ENCODE measurements at regions not wholly inside any gene's neighbourhood (a gene's known extent, or its start where the extent isn't known, plus 50 kb on each side); places are given as distances from the start of the nearest gene placed in this dataset.

- H3K4me3 ChIP-seq: no peak overlapping the region
- DNase-seq (ENCODE audit: low spot score): no peak
Observed at GRCh38 chr20:23149623-23150279, 63.6 kb upstream of the CD93 start.

GRCh38 chr20:23148731-23149570 is 62.8 kb upstream of the CD93 start:
- no peak for ATAC-seq
- H3K27me3 Mint-ChIP-seq (ENCODE audit: insufficient read depth, low read depth, poor library complexity): peaks cover 5% of the 10 kb centered on the region
- no peak overlapping the region for H3K4me2 ChIP-seq
- TF ChIP-seq ZNF114 (CRISPR knock-in tag; IDR thresholded peaks at IDR 0.05) (no peak), REST (IDR thresholded peaks at IDR 0.05; ENCODE audit: unreplicated experiment) (no peak), STAT1 (IDR thresholded peaks at IDR 0.05; ENCODE audit: unreplicated experiment) (no peak), ZNF331 (CRISPR knock-in tag; IDR thresholded peaks at IDR 0.05; ENCODE audit: low read depth) (no peak), EZH2 (IDR thresholded peaks at IDR 0.05; ENCODE audit: low read depth, unreplicated experiment) (no peak), JUNB (IDR thresholded peaks at IDR 0.05; ENCODE audit: unreplicated experiment) (no peak), ETS1 (IDR thresholded peaks at IDR 0.05) (no peak), CREB1 (CRISPR knock-in tag; IDR thresholded peaks at IDR 0.05; ENCODE audit: low read depth) (no peak)

More at GRCh38 chr20:23149623-23150279, 63.6 kb upstream of the CD93 start:
- Histone ChIP-seq H3K9me2 (ENCODE audit: insufficient read depth) (no peaks in the 10 kb centered on the region), H3K27ac (ENCODE audit: low read depth) (no peak overlapping the region), H2AFZ (no peak overlapping the region), H4K20me1 (replicated peaks; ENCODE audit: insufficient read depth) (no peaks in the 10 kb centered on the region), H3K4me2 (no peak overlapping the region), H3F3A (replicated peaks; ENCODE audit: low read depth) (no peaks in the 10 kb centered on the region), H3K27me3 (ENCODE audit: insufficient read depth) (no peaks in the 10 kb centered on the region), H3K4me1 (ENCODE audit: insufficient read depth) (no peaks in the 10 kb centered on the region), H3K79me2 (replicated peaks; ENCODE audit: insufficient read depth) (no peaks in the 10 kb centered on the region), H3K36me3 (ENCODE audit: insufficient read depth) (no peaks in the 10 kb centered on the region)
- peaks cover 3% of the 10 kb centered on the region; the same call in 2 of the 3 replicates for H3K9me3 Mint-ChIP-seq
- peaks cover 9% of the 10 kb centered on the region for H3K4me1 Mint-ChIP-seq
- no peak for ATAC-seq
- H3K27ac Mint-ChIP-seq: no peak overlapping the region
- H3K27me3 Mint-ChIP-seq (ENCODE audit: insufficient read depth, low read depth, poor library complexity): peaks cover 7% of the 10 kb centered on the region
- no peak for TF ChIP-seq POLR2AphosphoS5 (IDR thresholded peaks at IDR 0.05; ENCODE audit: low read depth)
- TF ChIP-seq JUNB (IDR thresholded peaks at IDR 0.05; ENCODE audit: unreplicated experiment): no peak
- no peak for TF ChIP-seq EZH2phosphoT487 (IDR thresholded peaks at IDR 0.05; ENCODE audit: unreplicated experiment)
- no peak overlapping the region for H3K4me3 Mint-ChIP-seq
- no peaks in the 10 kb centered on the region for H3K36me3 Mint-ChIP-seq (ENCODE audit: low read depth)

More at GRCh38 chr20:23148731-23149570, 62.8 kb upstream of the CD93 start:
- Histone ChIP-seq H3K27me3 (ENCODE audit: insufficient read depth) (no peaks in the 10 kb centered on the region), H4K20me1 (replicated peaks; ENCODE audit: insufficient read depth) (no peaks in the 10 kb centered on the region), H3K9me2 (ENCODE audit: insufficient read depth) (no peaks in the 10 kb centered on the region), H3K36me3 (ENCODE audit: insufficient read depth) (no peaks in the 10 kb centered on the region), H3K27ac (ENCODE audit: low read depth) (no peak overlapping the region), H3F3A (replicated peaks; ENCODE audit: low read depth) (no peaks in the 10 kb centered on the region), H3K4me3 (no peak overlapping the region), H3K4me1 (ENCODE audit: insufficient read depth) (no peaks in the 10 kb centered on the region), H2AFZ (no peak overlapping the region), H3K79me2 (replicated peaks; ENCODE audit: insufficient read depth) (no peaks in the 10 kb centered on the region)
- DNase-seq (ENCODE audit: low spot score): no peak
- Mint-ChIP-seq H3K36me3 (ENCODE audit: low read depth) (no peaks in the 10 kb centered on the region), H3K4me3 (no peak overlapping the region), H3K27ac (no peak overlapping the region), H3K9me3 (peaks cover 3% of the 10 kb centered on the region; the same call in 2 of the 3 replicates), H3K4me1 (peaks cover 6% of the 10 kb centered on the region; the same call in 2 of the 3 replicates)
